Omental fat pad (tissue), 3 donors: ENCODE measurements at regions not wholly inside any gene's neighbourhood (a gene's known extent, or its start where the extent isn't known, plus 50 kb on each side); places are given as distances from the start of the nearest gene placed in this dataset.

Source experiments
- ATAC-seq: fragments of 150-250 bp; one replicate; pipeline ENCODE4 v1.9.1; 2016; ENCODE audit warnings: mild to moderate bottlenecking, moderate library complexity; ENCODE audit not compliant: low FRiP score
- DNase-seq: peaks from one replicate; pipeline ENCODE4 v3.0.0-alpha.2; 2019; ENCODE audit warnings: low spot score
- TF ChIP-seq, protein P1 (sequence below), 3 donors: fragments of 450-650 bp; IDR thresholded peaks; one replicate each; pipeline ENCODE4 v1.5.1; 2016 to 2017; ENCODE audit warnings: antibody characterized with exemption in 3 of 3, mild to moderate bottlenecking in 3 of 3, moderate library complexity in 2 of 3

DNA sequence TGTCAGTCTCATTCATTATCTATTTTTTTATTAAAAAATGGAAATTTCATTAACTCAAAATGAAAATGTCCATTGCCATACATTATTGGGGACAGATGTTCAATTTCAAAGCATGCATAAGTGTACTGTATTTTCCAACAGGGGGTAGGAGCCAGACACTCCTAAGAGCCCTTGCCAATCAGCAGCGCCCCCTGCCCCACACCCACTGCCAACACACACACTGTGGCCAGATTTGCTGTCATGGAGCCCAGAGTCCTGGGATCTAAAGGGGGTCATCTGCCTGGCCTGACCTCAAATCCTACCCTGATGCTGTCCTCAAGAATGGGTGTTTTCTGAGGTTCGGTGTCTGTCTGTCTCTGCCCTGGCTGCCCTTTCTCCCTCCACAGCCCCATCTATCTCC, 162.2 kb upstream of the TWIST2 start:
- ATAC-seq = no peak
- TF ChIP-seq, protein P1, sequence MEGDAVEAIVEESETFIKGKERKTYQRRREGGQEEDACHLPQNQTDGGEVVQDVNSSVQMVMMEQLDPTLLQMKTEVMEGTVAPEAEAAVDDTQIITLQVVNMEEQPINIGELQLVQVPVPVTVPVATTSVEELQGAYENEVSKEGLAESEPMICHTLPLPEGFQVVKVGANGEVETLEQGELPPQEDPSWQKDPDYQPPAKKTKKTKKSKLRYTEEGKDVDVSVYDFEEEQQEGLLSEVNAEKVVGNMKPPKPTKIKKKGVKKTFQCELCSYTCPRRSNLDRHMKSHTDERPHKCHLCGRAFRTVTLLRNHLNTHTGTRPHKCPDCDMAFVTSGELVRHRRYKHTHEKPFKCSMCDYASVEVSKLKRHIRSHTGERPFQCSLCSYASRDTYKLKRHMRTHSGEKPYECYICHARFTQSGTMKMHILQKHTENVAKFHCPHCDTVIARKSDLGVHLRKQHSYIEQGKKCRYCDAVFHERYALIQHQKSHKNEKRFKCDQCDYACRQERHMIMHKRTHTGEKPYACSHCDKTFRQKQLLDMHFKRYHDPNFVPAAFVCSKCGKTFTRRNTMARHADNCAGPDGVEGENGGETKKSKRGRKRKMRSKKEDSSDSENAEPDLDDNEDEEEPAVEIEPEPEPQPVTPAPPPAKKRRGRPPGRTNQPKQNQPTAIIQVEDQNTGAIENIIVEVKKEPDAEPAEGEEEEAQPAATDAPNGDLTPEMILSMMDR (IDR thresholded peaks at IDR 0.05) = no peak
- no peak for DNase-seq

DNA sequence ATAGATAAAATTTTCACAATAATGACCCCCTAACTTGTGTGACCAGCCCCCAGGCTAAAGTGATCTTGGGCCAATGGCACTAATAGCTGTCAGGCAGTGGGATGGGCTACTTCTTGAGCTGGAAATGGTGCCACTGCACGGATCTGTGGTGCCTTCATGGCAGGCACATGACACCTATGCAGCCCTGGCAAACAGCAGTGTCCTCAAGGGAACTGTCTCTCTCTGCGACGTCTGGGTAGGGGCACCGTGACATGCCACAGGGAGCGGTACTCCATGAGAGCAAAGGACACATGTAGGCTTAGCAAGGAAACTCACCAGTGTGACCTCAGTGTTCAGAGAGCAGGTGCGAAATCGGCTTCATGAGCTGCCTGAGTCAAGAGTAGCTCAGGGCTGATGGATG, 161.7 kb upstream of the TWIST2 start:
- DNase-seq (no peak), ATAC-seq (no peak)
- TF ChIP-seq, protein P1 (IDR thresholded peaks at IDR 0.05) = no peak

DNA sequence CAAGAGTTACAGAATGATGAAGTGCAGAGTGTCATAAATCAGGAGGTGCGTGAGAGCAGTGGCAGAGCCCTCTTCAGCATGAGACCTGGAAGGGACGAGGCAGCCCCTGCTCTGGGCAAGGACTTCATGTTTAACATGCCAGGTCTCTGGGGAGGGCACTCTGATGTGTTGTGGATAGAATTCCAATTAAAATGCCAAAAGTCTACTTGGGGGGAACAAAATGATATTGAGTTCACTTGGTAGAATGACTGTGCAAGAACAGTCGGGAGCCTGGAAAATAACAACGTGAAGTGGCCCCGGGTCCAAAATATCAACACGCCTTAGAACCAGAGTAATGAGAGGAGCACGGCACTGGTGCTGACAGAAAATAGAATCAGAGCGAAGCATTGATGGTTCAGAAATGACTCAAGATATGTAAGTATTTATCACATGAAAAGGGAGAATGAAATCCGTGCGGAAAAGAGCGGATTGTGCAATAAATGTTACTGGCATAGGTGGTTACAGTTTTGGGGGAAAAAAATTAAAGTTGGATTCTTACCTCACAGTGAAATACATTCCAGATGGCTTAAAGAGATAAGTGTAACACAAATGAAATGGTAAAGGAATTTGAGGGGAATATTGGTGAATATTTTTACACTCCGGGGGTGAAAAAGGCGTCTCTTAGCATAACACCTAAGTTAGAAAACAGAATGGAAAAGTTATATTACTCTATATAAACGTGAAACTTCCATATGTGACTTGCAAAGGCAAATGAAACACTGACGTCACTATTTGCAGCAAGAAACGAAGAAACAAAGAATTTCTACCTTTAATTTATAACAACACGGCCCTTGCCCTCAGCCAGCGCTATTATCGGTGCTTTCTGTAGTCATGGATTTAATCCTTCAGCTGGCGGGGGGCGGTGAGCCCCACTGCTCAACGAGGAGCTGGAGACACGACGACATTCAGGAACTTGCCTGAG, 159.4 kb upstream of the TWIST2 start:
- TF ChIP-seq, protein P1 (IDR thresholded peaks at IDR 0.05) = no peak
- DNase-seq (no peak), ATAC-seq (peak; percentile 47)

DNA sequence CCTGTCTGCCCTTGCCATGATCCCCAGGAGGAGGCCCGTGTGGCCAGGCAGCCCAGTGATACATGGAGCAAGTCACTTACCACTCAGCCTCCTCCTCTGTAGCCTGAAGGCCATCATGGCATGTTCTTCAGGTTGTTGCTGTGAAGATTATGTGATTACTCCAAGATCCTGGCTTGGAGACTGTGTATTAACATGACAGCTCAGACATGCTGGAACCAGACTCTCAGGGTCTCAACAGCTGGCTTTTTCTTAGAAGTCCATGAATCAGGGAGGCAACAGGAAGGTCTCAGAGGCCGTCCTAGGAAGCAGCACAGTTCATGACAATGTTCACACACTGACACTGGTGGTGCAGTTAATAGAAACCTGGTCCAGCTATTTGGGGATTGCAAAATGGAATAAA, 158.6 kb upstream of the TWIST2 start:
- TF ChIP-seq, protein P1 (IDR thresholded peaks at IDR 0.05) = no peak
- ATAC-seq (no peak), DNase-seq (no peak)

DNA sequence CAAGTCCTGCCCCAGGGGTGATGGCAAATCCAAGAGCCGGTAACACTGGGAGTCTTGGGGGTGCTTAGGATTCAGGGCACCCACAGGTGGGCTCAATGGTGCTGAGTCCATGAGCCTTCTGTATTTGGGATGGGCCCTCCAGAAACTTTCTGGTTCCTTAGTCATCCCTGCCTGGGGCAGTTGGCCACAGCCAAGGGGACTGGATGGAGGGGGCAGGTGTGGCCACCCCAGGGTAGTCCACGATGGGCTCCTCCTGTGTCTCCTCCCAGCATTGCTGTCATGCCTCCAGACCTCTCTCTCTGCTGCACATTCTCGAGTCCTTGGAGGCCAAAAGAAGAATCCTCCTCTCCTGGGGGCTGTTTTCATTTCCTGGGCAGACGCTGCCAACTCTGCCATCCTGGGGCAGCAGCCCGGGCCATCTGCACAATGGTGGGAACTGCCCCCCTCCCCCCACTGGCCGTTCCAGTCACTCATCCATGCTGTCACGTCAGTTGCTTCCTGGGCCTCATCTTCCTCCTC, 158.0 kb upstream of the TWIST2 start:
- TF ChIP-seq, protein P1 (IDR thresholded peaks at IDR 0.05) = no peak

DNA sequence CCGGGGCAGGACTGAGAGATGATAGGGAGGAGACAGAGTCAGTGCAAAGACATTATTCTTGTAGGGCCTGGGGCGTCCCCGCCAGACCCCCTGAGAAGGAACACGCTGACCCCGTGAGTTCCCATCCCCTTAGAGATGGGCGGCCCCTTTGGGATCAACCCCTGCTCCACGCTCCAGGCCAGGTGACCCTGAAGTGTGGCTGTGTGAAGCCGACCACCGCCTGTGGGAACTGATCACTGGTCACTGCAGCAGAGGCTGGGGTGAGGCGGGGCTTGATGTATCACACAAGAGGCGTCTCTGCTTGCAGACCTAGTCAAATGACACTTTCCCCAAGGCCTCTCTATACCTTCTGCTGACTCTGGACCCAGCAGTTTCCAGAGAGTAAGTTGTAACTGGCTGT, 157.4 kb upstream of the TWIST2 start:
- TF ChIP-seq, protein P1 (IDR thresholded peaks at IDR 0.05) = no peak
- DNase-seq = no peak
- no peak for ATAC-seq

More for the DNA sequence above, 158.0 kb upstream of the TWIST2 start:
- ATAC-seq = no peak
- no peak for DNase-seq
